Stimulated activated CD8-positive, alpha-beta memory T cell treated with anti-CD3 and anti-CD28 coated beads, Interleukin-15, amount 100 ng/mL, for 48 hours (primary cell): ENCODE measurements at regions not wholly inside any gene's neighbourhood (a gene's known extent, or its start where the extent isn't known, plus 50 kb on each side); places are given as distances from the start of the nearest gene placed in this dataset.

ENCODE experiments used
- DNase-seq, 2 donors: peaks; one replicate each; pipeline ENCODE4 v3.0.0-alpha.2; 2020; ENCODE audit warnings: low read depth in 2 of 2

DNA sequence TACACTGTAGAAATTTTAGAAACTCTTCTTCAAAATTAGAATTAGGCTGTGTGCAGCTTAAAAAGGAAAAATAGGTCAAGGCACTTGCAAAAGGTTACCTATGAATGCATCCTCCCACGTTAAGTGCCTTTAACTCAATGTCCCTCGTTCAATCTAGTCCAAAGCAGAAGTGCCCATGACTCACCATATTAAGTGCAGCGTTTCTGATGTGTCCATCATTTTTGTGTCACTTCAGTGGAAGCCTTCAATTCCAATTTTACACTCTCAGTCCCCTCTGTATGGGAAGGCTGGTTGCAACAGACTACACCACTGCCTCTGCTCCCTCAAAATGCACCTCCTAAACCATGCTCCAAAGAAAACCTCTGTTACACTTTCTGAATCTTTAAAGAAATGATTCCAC is 53.4 kb downstream of the FOXB1 start:
- DNase-seq, result no peak

DNA sequence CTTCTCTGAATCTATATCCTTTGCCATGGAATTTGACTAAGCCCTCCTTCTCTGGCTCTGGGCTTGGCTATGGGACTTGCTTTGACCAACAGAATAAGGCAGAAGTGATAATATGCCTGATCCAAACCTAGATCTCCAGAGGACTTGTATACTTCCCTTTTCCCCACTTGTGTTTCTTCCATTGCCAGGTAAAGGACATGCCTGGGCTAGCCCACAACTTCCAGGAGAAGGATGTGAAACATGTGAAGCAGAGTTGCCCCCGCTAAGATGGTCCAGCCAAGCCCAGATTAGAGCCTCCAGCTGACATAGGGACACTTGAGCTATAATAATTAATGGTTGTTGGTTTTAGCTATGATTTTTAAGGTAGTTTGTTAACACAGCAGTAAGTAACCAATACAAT is 55.1 kb downstream of the FOXB1 start:
- DNase-seq, result no peak

DNA sequence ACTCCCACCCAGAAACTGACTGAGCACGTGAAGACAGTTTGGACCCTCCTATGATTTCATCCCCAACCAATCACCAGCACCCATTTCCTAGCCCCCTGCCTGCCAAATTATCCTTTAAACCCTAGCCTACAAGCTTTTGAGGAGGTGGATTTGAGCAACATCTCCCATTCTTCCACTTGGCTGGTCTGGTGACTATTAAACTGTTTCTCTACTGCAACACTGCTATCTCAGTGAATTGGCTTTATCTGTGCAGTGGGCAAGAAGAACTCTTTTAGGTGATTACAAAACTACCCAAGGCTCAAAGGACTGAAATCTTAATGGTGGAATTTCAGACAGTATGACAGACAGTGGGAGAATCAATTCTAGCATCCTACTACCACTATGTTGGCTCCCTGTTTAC is 57.6 kb downstream of the FOXB1 start:
- DNase-seq, result no peak

DNA sequence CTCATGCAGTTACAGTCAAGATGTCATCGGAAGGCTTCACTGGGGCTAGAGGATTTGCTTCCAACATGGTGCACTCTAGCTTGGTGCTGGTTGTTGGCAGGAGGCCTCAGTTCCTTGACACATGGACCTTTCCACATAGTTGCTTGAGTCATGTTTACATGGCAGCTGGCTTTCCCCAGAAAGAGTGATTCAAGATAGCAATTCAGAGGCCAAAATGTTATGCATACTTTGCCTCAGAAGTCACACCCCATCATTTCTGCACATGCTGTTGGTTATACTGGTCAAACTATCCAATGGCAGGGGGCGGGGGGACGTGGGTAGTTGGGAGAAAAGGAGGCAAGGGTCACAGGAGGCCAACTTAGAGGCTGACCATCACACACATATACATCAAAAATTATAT is 58.7 kb downstream of the FOXB1 start:
- DNase-seq, result no peak

DNA sequence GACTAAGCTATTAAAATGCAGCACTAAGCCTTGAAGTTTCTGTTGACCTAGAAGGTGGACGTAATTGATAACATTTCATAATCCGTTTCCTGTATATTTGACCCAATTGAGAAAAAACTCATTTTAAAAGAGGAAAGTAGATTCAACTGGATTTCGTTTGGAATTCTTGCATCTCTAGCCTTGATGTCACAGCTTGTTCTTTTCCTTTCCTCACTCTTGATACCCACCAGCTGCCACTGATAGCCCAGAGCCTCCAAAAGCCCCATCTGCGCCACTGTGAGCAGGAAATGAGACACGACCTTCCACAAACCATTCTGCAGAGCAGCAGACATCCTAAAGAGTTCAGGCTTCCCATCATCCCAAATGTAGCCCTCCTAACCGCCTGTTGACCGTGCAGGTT is 61.8 kb downstream of the FOXB1 start:
- DNase-seq, result no peak

DNA sequence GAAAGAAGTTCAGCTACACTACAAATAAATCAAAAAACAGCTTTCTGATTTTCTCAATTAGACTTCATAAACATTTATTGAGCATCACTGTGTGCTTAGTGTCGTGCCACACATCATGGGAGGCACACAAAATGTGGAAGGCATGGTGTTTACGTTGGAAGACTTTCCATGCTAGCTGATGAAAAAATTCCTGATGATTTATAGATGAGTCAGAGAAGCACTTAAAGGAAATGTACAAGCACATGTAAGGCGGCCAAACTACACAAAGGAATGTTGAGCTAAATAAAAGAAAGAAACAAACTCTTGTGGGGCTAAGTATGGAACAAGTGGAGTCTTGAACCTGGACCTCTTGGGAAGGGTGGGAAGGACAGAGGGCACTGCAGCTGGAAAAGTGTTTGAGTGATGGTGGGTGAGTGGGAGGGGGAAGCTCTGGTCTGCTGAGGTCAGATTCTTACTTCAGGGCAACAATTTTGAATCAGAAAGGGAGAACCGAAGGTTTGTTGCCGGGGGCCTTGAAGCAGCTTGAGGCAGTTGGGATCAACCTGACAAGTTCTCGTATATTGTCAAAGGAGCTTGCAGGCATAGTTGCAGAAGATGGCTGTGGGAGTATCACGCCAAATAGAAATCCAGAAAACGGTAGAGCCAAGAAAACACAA is 66.9 kb downstream of the FOXB1 start:
- no peak for DNase-seq

DNA sequence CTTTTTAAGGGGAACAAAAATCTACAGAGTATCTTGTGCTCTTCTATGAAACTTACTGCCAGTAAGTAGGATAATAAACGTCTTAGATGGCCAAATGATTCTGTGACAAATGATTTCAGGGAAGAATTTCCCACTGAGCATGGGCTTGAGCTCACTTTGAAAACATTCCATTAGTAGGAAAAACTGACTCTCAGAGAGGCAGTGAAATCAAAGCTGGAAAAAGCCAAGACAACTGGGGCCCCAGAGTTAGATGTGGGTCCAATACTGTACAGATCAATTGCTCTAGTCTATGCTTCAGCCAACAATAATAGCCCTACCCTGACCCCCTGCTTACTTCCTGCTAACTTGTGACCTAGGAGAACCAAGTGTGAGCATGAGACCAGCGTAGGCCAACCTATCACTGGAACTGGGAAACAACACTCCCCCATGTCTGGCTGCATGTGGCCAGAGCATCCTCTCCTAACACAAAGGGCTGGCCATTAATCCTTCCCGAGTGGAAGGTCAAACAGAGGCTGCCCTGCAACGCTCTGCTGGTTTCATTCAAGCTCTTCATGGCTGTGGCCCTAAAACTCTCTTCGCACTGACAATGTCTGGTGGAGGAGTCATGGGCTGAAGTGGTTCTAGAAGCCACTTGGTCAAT is 68.8 kb downstream of the FOXB1 start:
- no peak for DNase-seq

DNA sequence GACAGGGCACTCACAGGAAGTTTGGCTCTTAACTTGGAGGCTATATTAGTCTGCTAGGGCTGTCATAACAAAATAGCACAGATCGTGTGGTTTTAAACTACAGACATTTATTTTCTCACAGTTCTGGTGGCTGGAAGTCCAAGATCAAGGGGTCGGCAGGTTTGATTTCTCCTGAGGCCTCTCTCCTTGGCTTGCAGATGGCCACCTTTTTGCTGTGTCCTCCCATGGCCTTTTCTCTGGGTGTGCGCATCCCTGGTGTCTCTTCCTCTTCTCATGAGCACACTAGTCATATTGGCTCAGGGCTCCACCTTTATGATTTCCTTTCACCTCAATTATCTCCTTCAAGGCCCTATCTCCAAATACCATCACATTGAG is 69.3 kb downstream of the FOXB1 start:
- no peak for DNase-seq

DNA sequence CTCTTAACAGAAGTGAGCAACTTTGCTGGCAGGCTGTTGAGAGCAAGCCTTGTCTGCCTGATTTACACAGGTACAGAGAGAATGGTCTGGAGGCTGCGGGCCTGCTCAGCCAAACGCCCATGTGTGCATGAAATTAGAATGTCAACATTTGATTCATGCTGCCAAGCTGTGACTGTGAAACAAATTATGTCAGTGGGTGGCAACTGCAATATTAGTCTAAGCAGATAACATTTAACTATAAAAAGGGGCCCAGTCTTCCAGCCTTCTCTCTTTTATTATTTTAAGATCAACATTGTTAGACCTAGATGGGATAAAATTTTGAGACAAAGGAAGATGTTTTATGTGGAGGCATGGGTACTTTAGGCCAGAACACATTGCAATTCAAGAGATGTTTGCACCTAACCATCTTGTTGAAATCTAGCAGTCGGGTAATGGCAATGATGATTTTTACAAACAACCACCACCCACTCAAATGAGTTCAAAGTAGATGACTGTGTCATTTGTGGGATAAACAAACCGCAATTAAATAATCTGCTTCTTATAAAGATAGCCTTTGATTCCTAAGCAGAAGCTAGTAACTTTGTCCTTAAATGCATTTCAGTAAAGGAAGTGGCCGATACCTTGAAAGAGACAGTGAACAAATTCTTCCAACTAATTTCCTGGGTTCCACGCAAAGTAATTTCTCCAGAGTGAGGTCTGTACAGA is 70.2 kb downstream of the FOXB1 start:
- no peak for DNase-seq

DNA sequence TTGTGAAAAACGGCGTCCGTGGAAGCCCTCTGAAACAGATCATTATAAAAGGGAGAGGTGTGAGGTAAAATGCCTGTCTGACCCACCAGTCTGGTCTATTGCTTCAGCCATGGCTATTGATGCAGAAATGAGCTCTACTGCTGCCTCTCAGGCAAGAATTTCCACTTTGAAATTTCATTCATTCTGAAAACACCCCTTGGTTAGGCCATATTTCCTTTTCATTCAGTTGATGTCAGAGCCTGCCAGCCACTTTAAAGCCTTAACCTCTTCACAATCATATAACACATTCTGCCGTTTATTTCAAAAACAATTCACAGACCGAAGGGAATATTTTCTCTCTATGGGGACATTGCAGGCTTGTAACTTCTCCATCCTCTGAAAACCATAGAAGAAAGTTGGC is 71.9 kb downstream of the FOXB1 start:
- DNase-seq, result no peak

DNA sequence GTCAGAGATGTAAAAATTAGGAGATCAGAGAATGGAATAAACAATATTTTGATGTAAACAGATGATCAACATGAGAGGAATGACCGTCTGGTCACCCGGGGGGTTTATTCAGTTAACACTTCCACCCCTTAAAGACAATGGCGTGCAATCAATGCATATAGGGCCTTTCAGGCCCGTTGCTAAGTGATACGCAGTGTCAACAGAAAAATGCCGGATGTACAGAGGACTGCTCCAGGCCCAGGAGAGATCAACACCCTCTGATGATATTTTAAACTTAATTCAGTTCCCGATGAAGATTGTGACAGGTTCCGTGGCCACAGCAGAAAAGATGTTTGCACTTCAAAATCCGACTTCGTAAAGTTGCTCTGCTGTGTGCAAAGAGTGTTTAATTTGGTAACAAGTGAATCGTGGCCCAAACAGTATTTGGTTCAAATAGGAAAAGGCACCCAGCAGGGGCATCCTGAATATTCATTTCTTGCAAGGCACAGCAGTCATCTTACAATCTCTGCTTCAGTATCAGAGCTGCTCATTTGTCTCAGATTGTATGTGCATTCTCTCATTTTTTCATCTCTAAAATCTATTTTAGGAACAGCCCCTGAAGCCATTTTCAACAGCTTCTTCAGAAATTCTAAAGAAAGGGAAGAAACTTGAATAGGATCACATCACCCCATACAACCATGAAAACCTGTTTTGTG is 72.6 kb downstream of the FOXB1 start:
- no peak for DNase-seq

DNA sequence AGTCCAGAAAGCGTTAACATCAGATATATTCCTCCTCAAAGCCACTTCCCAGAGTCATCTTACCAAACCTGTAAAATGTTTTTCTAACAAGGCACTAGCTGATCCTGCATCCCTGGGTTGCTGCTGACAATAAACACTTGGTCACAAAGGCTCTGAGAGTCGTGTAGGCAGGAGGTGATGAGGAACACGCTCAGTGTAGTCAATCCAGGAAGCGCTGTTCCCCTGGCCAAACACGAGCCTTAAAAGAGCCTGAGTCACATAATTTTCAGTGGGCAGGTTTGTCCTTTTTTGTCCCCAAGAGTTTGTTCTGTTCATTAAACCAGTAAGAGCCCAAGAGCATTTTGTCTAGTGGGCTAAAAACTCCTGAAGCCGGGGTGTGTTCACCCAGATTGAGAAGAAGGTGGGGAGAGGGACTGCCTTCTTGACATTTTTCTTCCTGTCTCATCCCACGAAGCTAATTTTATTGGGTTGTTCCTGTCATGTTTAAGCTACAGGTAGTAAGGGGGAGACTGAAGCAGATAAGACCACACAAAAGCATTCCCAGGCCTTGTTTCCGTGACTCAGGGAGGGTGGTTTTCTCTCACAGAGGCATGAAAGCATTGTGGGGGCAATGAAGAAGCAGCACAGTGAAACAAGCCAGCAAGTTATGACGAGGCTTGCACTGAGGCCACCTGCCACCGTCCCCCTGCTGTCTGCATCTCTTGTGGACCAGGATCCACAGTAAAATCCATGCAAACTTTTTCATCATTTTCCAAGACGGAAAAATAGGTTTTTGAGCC is 73.7 kb downstream of the FOXB1 start:
- peak; percentile 20 to 58 for DNase-seq

DNA sequence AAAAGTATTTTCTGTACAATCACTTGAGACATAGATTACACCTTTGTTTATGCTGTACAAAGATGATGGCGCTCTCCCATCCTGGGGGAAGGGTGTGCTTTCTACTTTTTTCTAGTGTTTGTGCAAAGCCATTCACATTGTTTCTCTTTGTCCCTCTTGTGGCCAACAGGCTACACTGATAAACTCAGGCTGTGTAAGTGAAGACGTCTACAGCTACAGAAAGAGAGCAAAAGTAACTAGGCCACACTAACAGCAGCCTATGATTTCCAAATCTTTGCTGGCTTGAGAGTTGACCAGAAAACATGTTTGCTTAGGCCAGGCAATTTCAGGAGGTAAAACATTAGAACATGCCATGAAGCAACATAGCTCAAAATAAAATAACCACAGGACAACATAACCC is 75.1 kb downstream of the FOXB1 start:
- DNase-seq, result no peak

DNA sequence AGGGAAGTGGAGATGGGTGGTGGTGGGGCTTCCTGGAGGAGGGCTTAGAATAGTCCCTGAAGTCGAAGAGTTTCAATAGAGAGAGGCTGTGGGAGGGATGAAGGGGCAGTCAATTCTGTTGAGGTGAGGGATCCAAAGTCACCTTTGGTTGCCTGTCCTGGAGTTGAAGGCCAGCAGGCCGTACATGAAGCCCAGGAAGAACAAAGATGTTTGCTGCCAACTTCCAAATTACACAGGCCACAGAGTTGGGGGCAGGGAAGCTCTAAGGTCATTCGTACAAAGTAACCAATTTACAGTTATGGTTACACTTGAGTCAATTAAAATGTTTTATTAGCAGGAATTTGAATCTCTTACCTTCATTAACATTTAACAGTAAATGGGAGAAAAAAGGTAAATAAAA is 77.9 kb downstream of the FOXB1 start:
- no peak for DNase-seq

DNA sequence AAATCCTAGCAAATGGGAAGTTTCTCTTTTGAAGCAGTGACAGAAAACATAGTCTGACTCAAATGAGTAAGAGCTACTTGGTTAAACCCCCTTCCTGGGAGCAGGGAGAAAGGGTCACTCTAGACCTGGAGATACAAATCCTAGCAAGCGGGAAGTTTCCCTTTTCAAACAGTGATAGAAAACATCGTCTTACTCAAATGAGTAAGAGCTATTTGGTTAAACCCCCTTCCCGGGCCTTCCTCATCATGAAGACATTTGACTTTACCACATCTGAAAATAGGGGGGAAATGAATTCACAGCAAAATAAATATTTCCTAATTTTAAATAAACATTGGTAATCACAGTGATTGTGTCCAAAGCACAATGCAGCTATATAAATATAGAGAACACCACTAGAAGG is 79.2 kb downstream of the FOXB1 start:
- no peak for DNase-seq

DNA sequence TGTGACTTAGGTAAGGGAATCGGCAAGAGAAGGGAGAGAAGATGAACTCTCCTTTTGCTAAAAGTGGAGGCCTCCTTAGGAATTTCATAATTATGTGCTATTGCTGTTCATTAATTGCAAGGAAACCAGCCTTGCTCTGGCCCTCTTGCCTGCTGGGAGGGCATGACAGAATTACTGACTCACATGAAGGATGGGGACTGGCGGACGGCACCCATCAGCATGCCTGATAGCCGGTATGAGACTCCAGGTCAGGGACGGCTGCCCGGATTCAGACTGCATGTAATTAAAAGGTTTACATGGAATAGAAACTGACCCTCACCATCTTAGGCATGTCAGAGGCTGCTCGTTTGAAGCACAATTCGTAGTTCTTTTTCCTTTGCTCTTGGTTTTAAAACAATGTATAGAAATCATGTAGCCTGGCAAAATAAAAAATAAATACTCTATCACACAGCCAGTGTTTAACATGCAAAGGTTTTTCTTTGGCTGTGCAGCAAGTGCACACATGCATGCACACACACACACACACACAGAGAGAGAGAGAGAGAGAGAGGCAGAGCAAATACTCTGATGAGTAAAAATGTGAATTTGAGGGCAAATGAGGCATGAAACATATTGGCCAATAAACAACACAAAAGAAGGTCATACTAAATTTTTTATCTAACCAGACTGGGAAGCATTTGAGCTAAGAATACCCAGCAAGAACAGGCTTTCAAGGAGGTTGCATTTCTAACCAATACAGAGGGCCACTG is 82.7 kb downstream of the FOXB1 start:
- no peak for DNase-seq

DNA sequence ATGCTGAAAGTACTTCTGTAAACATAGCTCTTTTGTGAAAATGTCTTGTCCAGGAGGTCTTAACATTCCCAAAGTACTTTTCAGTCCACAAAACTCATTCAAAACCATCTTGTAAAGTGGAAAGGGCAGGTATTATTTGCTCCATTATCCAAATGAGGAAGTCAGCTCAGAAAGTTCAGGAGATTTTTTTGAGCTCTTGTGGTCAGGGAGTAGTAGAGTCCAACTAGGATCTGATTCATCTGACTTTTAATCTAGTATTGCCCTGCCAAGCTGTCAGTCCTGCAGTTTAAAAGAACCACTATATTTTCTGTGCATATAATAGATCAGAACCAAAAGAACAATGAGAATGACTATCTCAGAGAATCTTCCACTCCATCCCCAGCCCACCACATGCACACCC is 83.5 kb downstream of the FOXB1 start:
- no peak for DNase-seq

DNA sequence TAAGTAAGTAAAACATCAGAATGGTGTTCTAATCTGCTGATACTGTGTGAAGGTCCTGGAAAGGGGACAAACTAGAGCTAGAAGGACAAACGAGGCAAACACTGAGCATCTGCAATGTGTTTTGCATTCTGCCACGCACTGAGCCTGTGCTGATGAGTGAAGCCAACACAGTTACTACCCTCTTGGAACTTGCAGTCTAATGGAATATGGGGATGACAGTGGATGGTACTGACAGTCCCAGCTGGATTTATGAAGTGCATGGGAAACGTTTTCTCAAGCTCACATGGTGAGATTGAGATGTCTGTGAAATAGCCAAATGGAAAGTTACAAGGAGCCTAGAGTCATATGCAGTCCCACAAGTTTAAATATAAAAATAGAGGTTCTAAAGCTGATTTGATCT is 86.6 kb downstream of the FOXB1 start:
- DNase-seq, result no peak

DNA sequence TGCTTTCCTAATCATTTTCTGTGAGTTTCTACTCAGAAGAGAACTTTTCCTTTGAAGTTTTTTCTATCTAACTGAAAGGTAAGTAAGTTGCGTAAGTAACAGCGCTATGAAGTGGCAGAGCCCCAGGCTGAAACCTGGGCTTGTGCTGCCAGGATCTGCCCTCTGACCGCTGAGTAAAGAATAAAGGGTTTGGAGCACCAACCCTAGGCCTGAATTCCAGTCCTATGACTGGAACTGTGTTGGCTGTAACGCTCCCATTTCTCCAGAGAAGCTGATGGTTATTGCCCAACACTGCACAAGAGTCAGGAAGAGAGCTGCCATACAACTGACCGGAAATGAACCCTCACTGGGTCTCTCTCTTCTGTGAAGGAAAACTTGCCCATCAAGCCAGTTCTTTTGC is 87.0 kb downstream of the FOXB1 start:
- DNase-seq, result no peak

DNA sequence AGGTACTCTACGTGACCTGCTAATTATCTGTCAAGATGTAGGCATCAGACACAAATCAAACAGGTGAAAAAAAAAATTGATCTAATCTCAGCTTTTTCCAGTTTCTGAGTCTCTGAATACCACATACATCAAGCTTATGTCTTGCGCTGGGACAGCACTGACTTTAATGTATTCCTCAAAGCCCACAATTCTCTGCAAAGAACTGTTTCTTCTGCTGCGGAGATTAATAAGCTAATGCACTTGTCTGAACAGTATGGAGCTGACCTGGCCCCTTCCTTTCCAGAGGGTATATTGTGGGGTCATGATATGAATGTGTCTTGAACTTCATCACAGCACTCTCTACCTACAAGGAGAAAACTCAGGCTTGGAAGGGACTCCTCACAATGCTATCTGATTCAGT is 87.8 kb downstream of the FOXB1 start:
- DNase-seq, result no peak
